AG09319 (cell line): ENCODE measurements at regions not wholly inside any gene's neighbourhood (a gene's known extent, or its start where the extent isn't known, plus 50 kb on each side); places are given as distances from the start of the nearest gene placed in this dataset.

Experiments used
- DNase-seq: peaks from one replicate; pipeline ENCODE4 v3.0.0-alpha.2; 2010; ENCODE audit warnings: low read depth; ENCODE audit errors: extremely low read depth
- TF ChIP-seq, protein P1 (sequence below): IDR thresholded peaks from 2 replicates; pipeline ENCODE4 v1.5.1; 2011; ENCODE audit warnings: low read depth, mild to moderate bottlenecking, inconsistent platforms, low read length, moderate library complexity

DNA sequence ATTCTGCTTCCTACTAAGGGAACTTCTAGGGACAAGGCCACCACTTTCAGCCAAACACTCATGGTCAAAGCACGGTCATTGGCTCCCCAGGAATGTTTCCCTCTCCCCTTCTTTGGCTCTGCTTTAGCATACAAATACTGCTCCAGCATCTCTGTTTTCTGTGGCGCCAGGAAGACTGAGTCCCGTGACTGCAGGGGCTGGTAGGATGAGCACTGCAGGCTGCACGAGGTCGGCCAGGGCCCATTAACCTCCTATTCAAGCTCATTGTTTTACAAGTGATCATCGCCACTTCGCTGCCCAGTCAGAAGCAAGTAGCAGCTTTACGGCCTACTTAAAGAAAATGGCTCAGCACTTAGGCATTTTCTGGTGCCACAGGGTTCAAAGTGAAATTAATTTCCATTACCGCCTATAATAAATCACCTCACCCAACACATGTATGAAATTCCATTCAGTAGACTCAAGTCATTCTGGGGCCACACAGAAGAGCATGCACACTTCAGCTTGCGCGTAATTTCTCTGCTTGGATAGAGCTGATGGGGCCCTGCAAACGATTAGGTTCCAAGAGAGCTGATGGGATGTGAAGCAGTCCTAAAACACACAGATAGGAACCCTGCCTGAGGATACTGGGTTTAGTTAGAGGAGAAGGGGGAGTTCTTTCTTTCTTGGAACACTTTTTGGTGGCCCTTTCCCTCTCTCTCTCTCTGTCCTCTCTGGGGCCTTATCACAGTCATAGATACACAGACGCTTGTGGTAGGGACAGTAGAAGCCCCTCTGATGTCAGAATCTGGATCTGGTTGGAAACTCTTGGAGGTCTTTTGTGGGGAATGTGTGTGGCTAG, 173.7 kb downstream of the KIF18A start:
- no peak for DNase-seq
- TF ChIP-seq, protein P1, sequence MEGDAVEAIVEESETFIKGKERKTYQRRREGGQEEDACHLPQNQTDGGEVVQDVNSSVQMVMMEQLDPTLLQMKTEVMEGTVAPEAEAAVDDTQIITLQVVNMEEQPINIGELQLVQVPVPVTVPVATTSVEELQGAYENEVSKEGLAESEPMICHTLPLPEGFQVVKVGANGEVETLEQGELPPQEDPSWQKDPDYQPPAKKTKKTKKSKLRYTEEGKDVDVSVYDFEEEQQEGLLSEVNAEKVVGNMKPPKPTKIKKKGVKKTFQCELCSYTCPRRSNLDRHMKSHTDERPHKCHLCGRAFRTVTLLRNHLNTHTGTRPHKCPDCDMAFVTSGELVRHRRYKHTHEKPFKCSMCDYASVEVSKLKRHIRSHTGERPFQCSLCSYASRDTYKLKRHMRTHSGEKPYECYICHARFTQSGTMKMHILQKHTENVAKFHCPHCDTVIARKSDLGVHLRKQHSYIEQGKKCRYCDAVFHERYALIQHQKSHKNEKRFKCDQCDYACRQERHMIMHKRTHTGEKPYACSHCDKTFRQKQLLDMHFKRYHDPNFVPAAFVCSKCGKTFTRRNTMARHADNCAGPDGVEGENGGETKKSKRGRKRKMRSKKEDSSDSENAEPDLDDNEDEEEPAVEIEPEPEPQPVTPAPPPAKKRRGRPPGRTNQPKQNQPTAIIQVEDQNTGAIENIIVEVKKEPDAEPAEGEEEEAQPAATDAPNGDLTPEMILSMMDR: no peak

DNA sequence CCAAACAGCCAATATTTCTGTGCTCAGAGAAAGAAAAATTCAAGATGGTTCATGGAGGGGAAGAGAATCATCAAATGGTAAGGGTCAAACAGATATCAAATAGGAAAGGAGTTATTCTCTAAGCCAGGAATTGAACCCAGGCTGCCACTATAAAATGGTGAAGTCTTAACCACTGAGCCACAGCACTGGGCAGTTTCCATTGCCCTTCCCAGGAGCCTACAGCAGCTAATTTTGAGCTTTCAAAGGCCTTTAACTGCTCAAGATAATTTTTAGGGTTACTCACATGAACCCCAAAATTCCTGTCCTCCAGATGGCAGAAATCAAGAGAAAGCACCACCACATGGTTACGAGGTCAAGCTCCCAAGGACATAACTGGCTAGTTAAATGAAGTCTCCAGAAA, 176.2 kb downstream of the KIF18A start:
- TF ChIP-seq, protein P1: no peak

GRCh38 chr11:27930946-27931345, 177.0 kb downstream of the KIF18A start:
- no peak for DNase-seq
- TF ChIP-seq, protein P1: no peak

More for the DNA sequence above, 176.2 kb downstream of the KIF18A start:
- no peak for DNase-seq

GRCh38 chr11:27928809-27929208, 179.1 kb downstream of the KIF18A start:
- TF ChIP-seq, protein P1: no peak
- no peak for DNase-seq

- TF ChIP-seq, protein P1: no peak
- DNase-seq: peak; percentile 57
Measured at GRCh38 chr11:27926981-27927481, 180.9 kb downstream of the KIF18A start.

DNA sequence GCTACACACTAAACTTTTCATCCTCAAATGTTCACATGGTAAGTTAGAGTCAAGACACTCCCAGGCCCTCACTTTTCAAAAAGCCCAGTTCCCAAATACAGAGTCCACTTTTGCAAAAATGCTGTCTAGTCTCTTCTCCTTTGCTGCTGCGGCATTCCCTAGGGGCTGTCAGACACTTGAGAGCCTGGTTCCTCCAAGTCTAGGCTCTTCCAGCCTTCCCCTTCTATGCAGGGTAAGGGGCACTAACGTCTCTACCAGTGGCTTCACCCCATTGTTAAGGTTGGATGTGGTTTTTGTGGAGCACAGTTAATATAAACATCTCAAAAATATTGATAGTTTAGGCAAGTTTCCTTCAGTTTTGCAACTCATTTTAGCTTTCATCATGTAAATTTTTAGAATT, 181.5 kb downstream of the KIF18A start:
- TF ChIP-seq, protein P1: no peak
- DNase-seq: no peak

DNA sequence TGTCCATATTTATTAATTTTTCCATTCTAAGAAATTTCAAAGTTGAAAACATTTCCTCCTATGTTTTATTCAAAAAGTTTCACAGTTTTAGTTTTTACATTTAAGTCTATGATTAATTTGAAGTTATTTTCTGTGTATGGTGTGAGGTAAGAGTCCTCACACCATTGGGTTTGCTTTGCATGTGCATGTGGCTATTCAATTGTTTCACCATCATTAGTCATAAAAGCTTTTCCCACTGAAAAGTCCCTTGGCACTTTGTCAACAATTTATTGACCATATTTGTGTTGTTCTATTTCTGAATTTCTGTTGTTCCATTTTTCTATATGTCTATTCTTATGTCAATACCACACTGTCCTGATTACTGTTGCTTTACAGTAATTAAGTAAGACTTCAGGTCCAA, 186.5 kb downstream of the KIF18A start:
- DNase-seq: no peak
- TF ChIP-seq, protein P1: no peak
